ENCODE measurements at regions not wholly inside any gene's neighbourhood (a gene's known extent, or its start where the extent isn't known, plus 50 kb on each side); places are given as distances from the start of the nearest gene placed in this dataset.

- intact Hi-C loops (cut with DNase I; ENCODE audit: low total_unique reads): no loop called here
- no peak overlapping the region for H3K27ac ChIP-seq
- WGBS, 2 donors: 91 to 95% methylated on average over 1 of the region's 1 CpG
- H3K27me3 ChIP-seq: no peaks in the 10 kb centered on the region
- peaks cover 7% of the 10 kb centered on the region for H3K4me1 ChIP-seq
- no peak for DNase-seq
- no peaks in the 10 kb centered on the region for H3K36me3 ChIP-seq (ENCODE audit: low read depth, missing control alignments)
- H3K9me3 ChIP-seq: no peaks in the 10 kb centered on the region
- no peak overlapping the region for H3K4me3 ChIP-seq
- TF ChIP-seq POLR2A (IDR thresholded peaks at IDR 0.05): no peak
- no peak for TF ChIP-seq CTCF (IDR thresholded peaks at IDR 0.05)
Measured at GRCh38 chr10:91682912-91683311, 50.0 kb upstream of the PPP1R3C start.

Measured in testis (tissue), 2 donors.